GM21367 (cell line): ENCODE measurements at regions not wholly inside any gene's neighbourhood (a gene's known extent, or its start where the extent isn't known, plus 50 kb on each side); places are given as distances from the start of the nearest gene placed in this dataset.

Experiments
- ATAC-seq: cut with Tn5 transposase; IDR thresholded peaks from one replicate; pipeline ENCODE4 v1.9.1; 2021; ENCODE audit not compliant: unreplicated experiment

GRCh38 chr11:90912631-90913030, 689.8 kb upstream of the CHORDC1 start:
- ATAC-seq = no peak

- ATAC-seq = no peak
Measured at GRCh38 chr11:90911192-90911591, 688.3 kb upstream of the CHORDC1 start.

GRCh38 chr11:90908074-90908473, 685.2 kb upstream of the CHORDC1 start:
- ATAC-seq = no peak

GRCh38 chr11:90895850-90896249, 673.0 kb upstream of the CHORDC1 start:
- ATAC-seq = no peak

- ATAC-seq = no peak
Measured at GRCh38 chr11:90890347-90890746, 667.5 kb upstream of the CHORDC1 start.

- no peak for ATAC-seq
Measured at GRCh38 chr11:90884181-90884580, 661.3 kb upstream of the CHORDC1 start.

GRCh38 chr11:90874986-90875385, 652.1 kb upstream of the CHORDC1 start:
- no peak for ATAC-seq

- no peak for ATAC-seq
Measured at GRCh38 chr11:90874281-90874680, 651.4 kb upstream of the CHORDC1 start.

GRCh38 chr11:90867416-90867815, 644.6 kb upstream of the CHORDC1 start:
- no peak for ATAC-seq

- ATAC-seq = no peak
Measured at GRCh38 chr11:90856790-90857189, 633.9 kb upstream of the CHORDC1 start.

- no peak for ATAC-seq
Measured at GRCh38 chr11:90855531-90855930, 632.7 kb upstream of the CHORDC1 start.

- ATAC-seq = no peak
Measured at GRCh38 chr11:90851196-90851595, 628.3 kb upstream of the CHORDC1 start.

- ATAC-seq = no peak
Measured at GRCh38 chr11:90849312-90849711, 626.5 kb upstream of the CHORDC1 start.

- no peak for ATAC-seq
Measured at GRCh38 chr11:90847268-90847886, 624.5 kb upstream of the CHORDC1 start.

- ATAC-seq = no peak
Measured at GRCh38 chr11:90846628-90847027, 623.8 kb upstream of the CHORDC1 start.

GRCh38 chr11:90845799-90846198, 623.0 kb upstream of the CHORDC1 start:
- ATAC-seq = no peak

- ATAC-seq = no peak
Measured at GRCh38 chr11:90845126-90845525, 622.3 kb upstream of the CHORDC1 start.

- ATAC-seq = no peak
Measured at GRCh38 chr11:90844041-90844440, 621.2 kb upstream of the CHORDC1 start.

GRCh38 chr11:90842681-90843080, 619.8 kb upstream of the CHORDC1 start:
- ATAC-seq = no peak

GRCh38 chr11:90840071-90840470, 617.2 kb upstream of the CHORDC1 start:
- no peak for ATAC-seq

- ATAC-seq = no peak
Measured at GRCh38 chr11:90836031-90836430, 613.2 kb upstream of the CHORDC1 start.

- no peak for ATAC-seq
Measured at GRCh38 chr11:90823446-90823845, 600.6 kb upstream of the CHORDC1 start.

- ATAC-seq = no peak
Measured at GRCh38 chr11:90822996-90823395, 600.1 kb upstream of the CHORDC1 start.
